CD8-positive, alpha-beta memory T cell (primary cell): ENCODE measurements at regions not wholly inside any gene's neighbourhood (a gene's known extent, or its start where the extent isn't known, plus 50 kb on each side); places are given as distances from the start of the nearest gene placed in this dataset.

Experiments used
- CTCF ChIA-PET: fragments of 350-600 bp; sonication (Branson Sonifier 250); formaldehyde crosslinking; loops from one replicate; lab custom pipeline; 2021; ENCODE audit warnings: antibody characterized with exemption; lab: Charles Lee
- POLR2A ChIA-PET: fragments of 350-600 bp; sonication (Branson Sonifier 250); formaldehyde crosslinking; loops from one replicate; lab custom pipeline; 2021; ENCODE audit warnings: antibody characterized with exemption; lab: Charles Lee
- DNase-seq, 5 donors: peaks; one replicate each; pipeline versions ENCODE4 v3.0.0 to v3.0.0-alpha.2; 2020 to 2022; ENCODE audit warnings: mixed read lengths in 1 of 5
- H3K27ac ChIP-seq: one replicate; pipeline ENCODE4 v1.7.0; 2013; ENCODE audit warnings: low read depth, mild to moderate bottlenecking, low read length, moderate library complexity
- H3K27me3 ChIP-seq: 2 replicates; pipeline ENCODE4 v1.7.0; 2013; ENCODE audit warnings: low read length, mild to moderate bottlenecking; ENCODE audit not compliant: insufficient read depth, poor library complexity, severe bottlenecking
- H3K36me3 ChIP-seq: 2 replicates; pipeline ENCODE4 v1.7.0; 2013; ENCODE audit warnings: mild to moderate bottlenecking, low read length, moderate library complexity; ENCODE audit not compliant: insufficient read depth
- H3K4me1 ChIP-seq: 2 replicates; pipeline ENCODE4 v1.7.0; 2013; ENCODE audit warnings: mild to moderate bottlenecking, low read length, moderate library complexity; ENCODE audit not compliant: insufficient read depth
- H3K4me3 ChIP-seq: 2 replicates; pipeline ENCODE4 v1.7.0; 2013; ENCODE audit warnings: mild to moderate bottlenecking, low read length
- H3K9me3 ChIP-seq: 2 replicates; pipeline ENCODE4 v1.7.0; 2013; ENCODE audit warnings: mild to moderate bottlenecking, low read length
- H3K27ac Mint-ChIP-seq, 8 donors: one replicate each; pipeline ENCODE4 v1.8.0; 2020 to 2021; ENCODE audit warnings: mixed read lengths in 8 of 8, mild to moderate bottlenecking in 6 of 8, inconsistent platforms in 3 of 8, moderate library complexity in 3 of 8
- H3K27me3 Mint-ChIP-seq, 2 donors: one replicate each; pipeline ENCODE4 v1.8.0; 2020 to 2021; ENCODE audit warnings: mixed read lengths in 2 of 2, mild to moderate bottlenecking in 1 of 2, moderate library complexity in 1 of 2
- H3K36me3 Mint-ChIP-seq, 3 donors: one replicate each; pipeline ENCODE4 v1.8.0; 2020 to 2021; ENCODE audit warnings: mixed read lengths in 3 of 3, inconsistent platforms in 1 of 3, mild to moderate bottlenecking in 1 of 3
- H3K4me1 Mint-ChIP-seq, 3 donors: one replicate each; pipeline ENCODE4 v1.8.0; 2020 to 2021; ENCODE audit warnings: mixed read lengths in 3 of 3, inconsistent platforms in 1 of 3, mild to moderate bottlenecking in 1 of 3
- H3K4me3 Mint-ChIP-seq, 7 donors: one replicate each; pipeline ENCODE4 v1.8.0; 2020 to 2021; ENCODE audit warnings: mixed read lengths in 7 of 7, mild to moderate bottlenecking in 6 of 7, moderate library complexity in 4 of 7, inconsistent platforms in 2 of 7
- H3K9me3 Mint-ChIP-seq, 5 donors: one replicate each; pipeline ENCODE4 v1.8.0; 2020 to 2022; ENCODE audit warnings: mixed read lengths in 5 of 5, mild to moderate bottlenecking in 3 of 5, moderate library complexity in 2 of 5, inconsistent platforms in 1 of 5

- Mint-ChIP-seq H3K27me3 (peaks cover 4 to 5% of the 10 kb centered on the region in 2 donors), H3K27ac (no peak overlapping the region), H3K4me1 (no peaks in the 10 kb centered on the region), H3K36me3 (no peaks in the 10 kb centered on the region), H3K4me3 (no peak overlapping the region), H3K9me3 (peaks cover 0 to 6% (median 3%) of the 10 kb centered on the region in 5 donors)
- POLR2A ChIA-PET: no interaction called here
- no peak for DNase-seq
- H3K27ac ChIP-seq: no peak overlapping the region
- CTCF ChIA-PET: no interaction called here
- H3K27me3 ChIP-seq: no peaks in the 10 kb centered on the region
- H3K9me3 ChIP-seq: no peaks in the 10 kb centered on the region
- no peaks in the 10 kb centered on the region for H3K36me3 ChIP-seq
- no peak overlapping the region for H3K4me3 ChIP-seq
- no peaks in the 10 kb centered on the region for H3K4me1 ChIP-seq
Observed at GRCh38 chr6:71468841-71469700, 180.5 kb downstream of the OGFRL1 start.

GRCh38 chr6:71471718-71472117 lies 183.1 kb downstream of the OGFRL1 start:
- DNase-seq: no peak
- Mint-ChIP-seq H3K4me3 (no peak overlapping the region), H3K9me3 (no peaks in the 10 kb centered on the region), H3K4me1 (no peaks in the 10 kb centered on the region), H3K27ac (no peak overlapping the region), H3K36me3 (no peaks in the 10 kb centered on the region), H3K27me3 (peaks cover 4 to 5% of the 10 kb centered on the region in 2 donors)
- Histone ChIP-seq H3K9me3 (no peaks in the 10 kb centered on the region), H3K27ac (no peak overlapping the region), H3K4me3 (no peak overlapping the region), H3K4me1 (no peaks in the 10 kb centered on the region), H3K27me3 (no peaks in the 10 kb centered on the region), H3K36me3 (no peaks in the 10 kb centered on the region)
- POLR2A ChIA-PET: no interaction called here
- CTCF ChIA-PET: no interaction called here

- Histone ChIP-seq H3K4me1 (no peaks in the 10 kb centered on the region), H3K36me3 (no peaks in the 10 kb centered on the region), H3K27me3 (no peaks in the 10 kb centered on the region), H3K4me3 (no peak overlapping the region), H3K9me3 (no peaks in the 10 kb centered on the region), H3K27ac (no peak overlapping the region)
- Mint-ChIP-seq H3K4me1 (no peaks in the 10 kb centered on the region), H3K36me3 (no peaks in the 10 kb centered on the region), H3K4me3 (no peak overlapping the region), H3K27me3 (peaks cover 4% of the 10 kb centered on the region in 2 donors), H3K9me3 (no peaks in the 10 kb centered on the region), H3K27ac (no peak overlapping the region)
- ChIA-PET CTCF (no interaction called here), POLR2A (no interaction called here)
- DNase-seq: no peak
Observed at GRCh38 chr6:71473926-71474325, 185.3 kb downstream of the OGFRL1 start.

- Mint-ChIP-seq H3K9me3 (no peaks in the 10 kb centered on the region), H3K4me1 (no peaks in the 10 kb centered on the region), H3K36me3 (no peaks in the 10 kb centered on the region), H3K4me3 (no peak overlapping the region), H3K27me3 (peaks cover under 1 to 1% of the 10 kb centered on the region in 2 donors), H3K27ac (no peak overlapping the region)
- Histone ChIP-seq H3K27ac (no peak overlapping the region), H3K9me3 (no peaks in the 10 kb centered on the region), H3K4me3 (no peak overlapping the region), H3K4me1 (no peaks in the 10 kb centered on the region), H3K36me3 (no peaks in the 10 kb centered on the region), H3K27me3 (no peaks in the 10 kb centered on the region)
- ChIA-PET CTCF (no interaction called here), POLR2A (no interaction called here)
- DNase-seq: no peak
Observed at GRCh38 chr6:71474942-71475341, 186.3 kb downstream of the OGFRL1 start.

- Mint-ChIP-seq H3K36me3 (no peaks in the 10 kb centered on the region), H3K4me1 (no peaks in the 10 kb centered on the region), H3K4me3 (no peak overlapping the region), H3K27ac (no peak overlapping the region), H3K9me3 (no peaks in the 10 kb centered on the region), H3K27me3 (peaks cover 0 to 1% of the 10 kb centered on the region in 2 donors)
- POLR2A ChIA-PET: no interaction called here
- Histone ChIP-seq H3K36me3 (no peaks in the 10 kb centered on the region), H3K4me3 (no peak overlapping the region), H3K27ac (no peak overlapping the region), H3K9me3 (no peaks in the 10 kb centered on the region), H3K27me3 (no peaks in the 10 kb centered on the region), H3K4me1 (no peaks in the 10 kb centered on the region)
- CTCF ChIA-PET: no interaction called here
- DNase-seq: no peak
Observed at GRCh38 chr6:71476371-71476770, 187.8 kb downstream of the OGFRL1 start.

GRCh38 chr6:71476872-71477271 lies 188.3 kb downstream of the OGFRL1 start:
- ChIA-PET POLR2A (no interaction called here), CTCF (no interaction called here)
- Histone ChIP-seq H3K27ac (no peak overlapping the region), H3K4me1 (no peaks in the 10 kb centered on the region), H3K27me3 (no peaks in the 10 kb centered on the region), H3K36me3 (no peaks in the 10 kb centered on the region), H3K4me3 (no peak overlapping the region), H3K9me3 (no peaks in the 10 kb centered on the region)
- DNase-seq: no peak
- Mint-ChIP-seq H3K9me3 (peaks cover 0 to 2% (median 0%) of the 10 kb centered on the region in 5 donors), H3K27me3 (peaks cover 0 to 1% of the 10 kb centered on the region in 2 donors), H3K4me1 (no peaks in the 10 kb centered on the region), H3K4me3 (no peak overlapping the region), H3K27ac (no peak overlapping the region), H3K36me3 (no peaks in the 10 kb centered on the region)

- no peak overlapping the region for H3K4me3 Mint-ChIP-seq
- no peak overlapping the region for H3K27ac ChIP-seq
- peaks cover 0 to 2% (median 0%) of the 10 kb centered on the region in 5 donors for H3K9me3 Mint-ChIP-seq
- H3K4me3 ChIP-seq: no peak overlapping the region
- H3K27ac Mint-ChIP-seq: no peak overlapping the region
- H3K27me3 ChIP-seq: no peaks in the 10 kb centered on the region
- ChIA-PET CTCF (no interaction called here), POLR2A (no interaction called here)
- no peaks in the 10 kb centered on the region for H3K36me3 ChIP-seq
- no peaks in the 10 kb centered on the region for H3K36me3 Mint-ChIP-seq
- DNase-seq: no peak
- no peaks in the 10 kb centered on the region for H3K4me1 Mint-ChIP-seq
- H3K27me3 Mint-ChIP-seq: peaks cover 0 to under 1% of the 10 kb centered on the region in 2 donors
- H3K4me1 ChIP-seq: no peaks in the 10 kb centered on the region
- no peaks in the 10 kb centered on the region for H3K9me3 ChIP-seq
Observed at GRCh38 chr6:71478834-71479541, 190.4 kb downstream of the OGFRL1 start.

GRCh38 chr6:71480577-71480976 lies 192.0 kb downstream of the OGFRL1 start:
- POLR2A ChIA-PET: no interaction called here
- no peaks in the 10 kb centered on the region for H3K36me3 Mint-ChIP-seq
- no peak overlapping the region for H3K27ac Mint-ChIP-seq

More at GRCh38 chr6:71480577-71480976, 192.0 kb downstream of the OGFRL1 start:
- no peak overlapping the region for H3K4me3 ChIP-seq
- H3K4me1 Mint-ChIP-seq: no peaks in the 10 kb centered on the region
- no peak for DNase-seq
- H3K36me3 ChIP-seq: no peaks in the 10 kb centered on the region
- no peak overlapping the region for H3K27ac ChIP-seq
- CTCF ChIA-PET: no interaction called here
- no peaks in the 10 kb centered on the region for H3K27me3 Mint-ChIP-seq
- no peaks in the 10 kb centered on the region for H3K27me3 ChIP-seq
- no peaks in the 10 kb centered on the region for H3K9me3 ChIP-seq
- peaks cover 0 to 2% (median 0%) of the 10 kb centered on the region in 5 donors for H3K9me3 Mint-ChIP-seq
- H3K4me3 Mint-ChIP-seq: no peak overlapping the region
- no peaks in the 10 kb centered on the region for H3K4me1 ChIP-seq
